Body of pancreas (tissue), 4 donors: ENCODE measurements at regions not wholly inside any gene's neighbourhood (a gene's known extent, or its start where the extent isn't known, plus 50 kb on each side); places are given as distances from the start of the nearest gene placed in this dataset.

ENCODE experiments used
- ATAC-seq: fragments of 150-250 bp; one replicate; pipeline ENCODE4 v1.9.1; 2016
- DNase-seq, 4 donors: peaks; one replicate each; pipeline ENCODE4 v3.0.0-alpha.2; 2019
- H3K27ac ChIP-seq, 4 donors: fragments of 200-600 bp; sonication (generic); 1 replicate in 3 of 4; 2 replicates in 1 of 4; pipeline versions ENCODE4 v1.5.1 to v1.6.1; 2016 to 2019; ENCODE audit warnings: mild to moderate bottlenecking in 1 of 4, mixed read lengths in 1 of 4, moderate library complexity in 1 of 4
- H3K27me3 ChIP-seq, 2 donors: fragments of 200-600 bp; sonication (generic); one replicate each; pipeline ENCODE4 v1.6.0; 2016; ENCODE audit warnings: mild to moderate bottlenecking in 1 of 2
- H3K36me3 ChIP-seq, 2 donors: fragments of 200-600 bp; sonication (generic); replicated peaks in 1 of 2; 2 replicates each; pipeline ENCODE4 v1.5.1; 2016; ENCODE audit warnings: low read depth in 2 of 2; ENCODE audit not compliant: insufficient read depth in 1 of 2
- H3K4me1 ChIP-seq: fragments of 200-600 bp; sonication (generic); one replicate; pipeline ENCODE4 v1.6.0; 2016
- H3K4me3 ChIP-seq, 2 donors: fragments of 200-600 bp; sonication (generic); 1 replicate in 1 of 2; 2 replicates in 1 of 2; pipeline ENCODE4 v1.5.1; 2016 to 2019
- H3K9me3 ChIP-seq, 3 donors: fragments of 200-600 bp; sonication (generic); 1 replicate in 2 of 3; 2 replicates in 1 of 3; pipeline ENCODE4 v1.5.1; 2016
- CTCF ChIP-seq, 7 experiments: fragments of 450-650 bp in 4 of 7; fragments of 200-600 bp in 3 of 7; sonication (generic) in 3 of 7; IDR thresholded peaks; one replicate each; pipeline ENCODE4 v1.5.1; 2016 to 2019; ENCODE audit warnings: antibody characterized with exemption in 7 of 7
- POLR2A ChIP-seq, 3 donors: fragments of 450-650 bp; IDR thresholded peaks; one replicate each; pipeline ENCODE4 v1.6.1; 2016; ENCODE audit warnings: antibody characterized with exemption in 3 of 3, mild to moderate bottlenecking in 2 of 3
- WGBS, 2 donors: methylation state at CpG; one replicate each; pipeline ENCODE4 v1.1.5; 2017; 5-methylcytosine and 5-hydroxymethylcytosine counted together
- intact Hi-C: fragments of 100-400 bp; cut with DNase I; formaldehyde crosslinking; loops from one replicate; pipeline ENCODE4 v1.15.1; 2023

DNA sequence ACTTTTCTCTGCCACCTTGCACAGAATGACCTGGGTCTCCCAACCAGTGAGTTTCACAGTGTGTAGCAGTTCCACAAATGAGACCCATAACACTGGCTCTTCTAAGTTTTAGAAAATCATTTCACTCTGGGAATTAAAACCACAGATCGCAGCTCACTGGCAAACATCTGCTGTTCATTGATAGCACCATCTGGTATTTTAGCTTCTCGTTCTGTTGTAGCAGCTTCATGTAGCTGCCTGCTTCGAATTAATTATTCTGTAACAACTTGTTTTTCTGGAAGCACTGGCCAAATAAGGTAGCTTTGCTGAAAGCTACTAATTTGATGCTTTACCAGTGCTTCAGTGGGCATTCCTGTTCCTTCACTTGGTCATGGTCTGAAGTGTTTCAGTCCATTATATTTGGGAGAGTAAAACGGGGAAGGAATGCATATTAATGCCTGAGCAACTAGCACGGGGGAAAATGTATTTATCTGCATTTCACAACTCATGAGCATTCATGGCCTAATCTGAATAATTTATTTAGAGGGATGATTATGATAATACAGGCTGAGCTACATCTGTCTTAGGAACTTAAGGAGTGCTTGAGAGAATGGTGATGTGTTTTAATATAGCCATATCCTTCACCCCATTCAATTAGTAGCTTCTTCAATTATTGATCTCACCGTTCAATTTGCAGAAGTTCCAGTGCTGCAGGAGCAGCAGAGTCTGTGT lies 447.4 kb downstream of the XPNPEP1 start:
- H3K36me3 ChIP-seq = no peaks in the 10 kb centered on the region
- H3K27ac ChIP-seq = no peak overlapping the region
- intact Hi-C loops = no loop called here
- no peaks in the 10 kb centered on the region for H3K27me3 ChIP-seq
- WGBS, 2 donors = 69 to 77% methylated on average over 6 of the region's 6 CpGs
- DNase-seq = no peak
- no peaks in the 10 kb centered on the region for H3K4me1 ChIP-seq
- H3K4me3 ChIP-seq = no peak overlapping the region
- no peaks in the 10 kb centered on the region for H3K9me3 ChIP-seq
- no peak for TF ChIP-seq POLR2A (IDR thresholded peaks at IDR 0.05)
- no peak for TF ChIP-seq CTCF (IDR thresholded peaks at IDR 0.05)
- no peak for ATAC-seq

DNA sequence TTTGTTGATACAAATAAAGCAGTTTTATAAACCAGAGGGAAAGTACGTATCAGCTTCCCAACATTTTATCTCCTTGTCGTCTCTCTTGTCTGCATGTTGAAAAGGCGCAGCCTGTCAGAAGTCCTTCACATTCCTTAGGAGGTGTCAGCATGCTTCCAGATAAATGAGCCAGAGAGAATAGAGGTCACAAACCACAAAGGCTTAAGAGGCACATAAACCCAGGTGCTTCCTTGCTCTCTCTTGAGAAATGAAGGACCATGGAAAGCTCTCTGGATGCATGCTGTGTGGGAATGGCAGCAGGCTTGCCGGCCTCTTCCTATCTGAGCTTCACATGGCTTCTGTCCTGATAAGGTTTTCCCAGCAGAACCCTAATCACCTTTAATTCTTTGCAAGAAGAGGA lies 448.5 kb downstream of the XPNPEP1 start:
- H3K27ac ChIP-seq = no peak overlapping the region
- intact Hi-C loops = no loop called here
- H3K9me3 ChIP-seq = no peaks in the 10 kb centered on the region
- WGBS, 2 donors = 34 to 39% methylated on average over 4 of the region's 4 CpGs
- ATAC-seq (no peak), DNase-seq (no peak)
- H3K4me1 ChIP-seq = no peaks in the 10 kb centered on the region
- no peaks in the 10 kb centered on the region for H3K36me3 ChIP-seq
- TF ChIP-seq CTCF (IDR thresholded peaks at IDR 0.05) (no peak), POLR2A (IDR thresholded peaks at IDR 0.05) (no peak)
- H3K4me3 ChIP-seq = no peak overlapping the region
- no peaks in the 10 kb centered on the region for H3K27me3 ChIP-seq

DNA sequence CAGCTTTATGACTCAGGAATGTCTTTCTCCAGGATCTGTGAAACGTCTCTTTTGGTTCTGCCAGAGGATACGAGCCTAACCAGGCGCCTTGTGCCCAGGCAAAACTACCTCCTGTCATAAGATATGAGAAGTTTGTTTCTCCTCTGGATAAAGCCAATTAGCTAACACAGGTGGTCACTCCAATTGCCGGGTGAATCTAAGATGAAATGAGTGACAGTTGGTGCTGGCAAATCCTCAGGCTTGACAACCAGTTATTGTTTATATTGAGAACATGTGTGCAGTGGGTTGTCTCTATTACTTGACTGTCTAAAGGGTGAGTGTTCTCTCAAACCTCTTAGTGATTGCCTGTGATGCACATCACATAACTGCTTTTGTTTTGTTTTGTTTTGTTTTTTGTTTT lies 449.1 kb downstream of the XPNPEP1 start:
- no peaks in the 10 kb centered on the region for H3K36me3 ChIP-seq
- ATAC-seq (no peak), DNase-seq (no peak)
- H3K4me3 ChIP-seq = no peak overlapping the region
- TF ChIP-seq POLR2A (IDR thresholded peaks at IDR 0.05) (no peak), CTCF (IDR thresholded peaks at IDR 0.05) (no peak)
- H3K9me3 ChIP-seq = no peaks in the 10 kb centered on the region
- H3K27ac ChIP-seq = no peak overlapping the region
- intact Hi-C loops = no loop called here
- H3K4me1 ChIP-seq = no peaks in the 10 kb centered on the region
- H3K27me3 ChIP-seq = no peaks in the 10 kb centered on the region
- WGBS, 2 donors = 42 to 47% methylated on average over 4 of the region's 4 CpGs

DNA sequence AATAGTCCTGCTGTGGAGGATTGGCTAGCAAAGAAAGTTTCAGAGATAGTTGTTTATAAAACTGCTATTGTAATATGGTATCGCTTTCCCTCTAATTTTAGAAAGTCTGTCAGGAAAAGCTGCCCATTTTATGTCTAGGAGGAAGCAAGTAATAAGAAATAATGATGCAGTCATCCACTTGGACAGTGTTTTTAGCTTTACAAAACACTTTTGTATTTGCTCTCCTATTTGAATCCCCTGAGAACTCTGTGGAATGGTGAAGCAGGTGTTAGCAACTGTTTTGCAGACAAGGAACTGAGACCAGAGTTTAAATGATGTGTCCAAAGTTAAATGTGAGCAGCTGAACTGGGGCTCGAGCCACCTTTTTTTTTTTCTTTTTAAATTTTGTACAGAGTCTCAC lies 455.8 kb downstream of the XPNPEP1 start:
- Histone ChIP-seq H3K4me1 (no peaks in the 10 kb centered on the region), H3K9me3 (no peaks in the 10 kb centered on the region), H3K4me3 (no peak overlapping the region), H3K27ac (no peak overlapping the region), H3K36me3 (no peaks in the 10 kb centered on the region), H3K27me3 (no peaks in the 10 kb centered on the region)
- ATAC-seq (no peak), DNase-seq (no peak)
- WGBS, 2 donors = 76 to 77% methylated on average over 2 of the region's 2 CpGs
- intact Hi-C loops = no loop called here
- TF ChIP-seq CTCF (IDR thresholded peaks at IDR 0.05) = no peak
- TF ChIP-seq POLR2A (IDR thresholded peaks at IDR 0.05) = no peak

GRCh38 chr10:109464949-109465348 lies 458.4 kb downstream of the XPNPEP1 start:
- no peak overlapping the region for H3K4me3 ChIP-seq
- no peaks in the 10 kb centered on the region for H3K4me1 ChIP-seq
- ATAC-seq = no peak
- H3K27me3 ChIP-seq = no peaks in the 10 kb centered on the region
- H3K27ac ChIP-seq = no peak overlapping the region
- DNase-seq = no peak
- no peak for TF ChIP-seq POLR2A (IDR thresholded peaks at IDR 0.05)
- TF ChIP-seq CTCF (IDR thresholded peaks at IDR 0.05) = no peak
- H3K9me3 ChIP-seq = no peaks in the 10 kb centered on the region
- WGBS, 2 donors = 77 to 81% methylated on average over 3 of the region's 3 CpGs
- intact Hi-C loops = no loop called here
- H3K36me3 ChIP-seq = no peaks in the 10 kb centered on the region
